Fibroblast of lung (primary cell): ENCODE measurements at regions not wholly inside any gene's neighbourhood (a gene's known extent, or its start where the extent isn't known, plus 50 kb on each side); places are given as distances from the start of the nearest gene placed in this dataset.
A peak's percentile ranks its signal among the peaks of the same experiment; 100 is the strongest.

Source experiments
- DNase-seq, 2 donors: peaks; one replicate each; pipeline versions ENCODE4 v3.0.0 to v3.0.0-alpha.2; 2010; ENCODE audit warnings: low read depth in 2 of 2
- H2AFZ ChIP-seq: 2 replicates; pipeline ENCODE4 v1.5.1; 2012; ENCODE audit warnings: low read length, control low read depth, inconsistent platforms
- H3K27ac ChIP-seq: 2 replicates; pipeline ENCODE4 v1.5.1; 2011; ENCODE audit warnings: low read length, control low read depth; ENCODE audit not compliant: insufficient read depth
- H3K27me3 ChIP-seq: 2 replicates; pipeline ENCODE4 v1.5.1; 2011; ENCODE audit warnings: mild to moderate bottlenecking, low read length; ENCODE audit not compliant: control insufficient read depth, insufficient read depth
- H3K36me3 ChIP-seq: 2 replicates; pipeline ENCODE4 v1.5.1; 2011; ENCODE audit warnings: low read length; ENCODE audit not compliant: control insufficient read depth, insufficient read depth
- H3K4me1 ChIP-seq: 2 replicates; pipeline ENCODE4 v1.5.1; 2011; ENCODE audit warnings: low read length; ENCODE audit not compliant: control insufficient read depth, insufficient read depth; ENCODE audit errors: extremely low read depth
- H3K4me2 ChIP-seq: 2 replicates; pipeline ENCODE4 v1.5.1; 2011; ENCODE audit warnings: low read length, control low read depth; ENCODE audit not compliant: insufficient read depth; ENCODE audit errors: extremely low read depth
- H3K4me3 ChIP-seq, 4 experiments: fragments of 200-600 bp in 1 of 4; sonication (generic) in 1 of 4; replicated peaks in 1 of 4; 2 replicates each; pipeline ENCODE4 v1.5.1; 2011 to 2016; ENCODE audit warnings: low read length in 4 of 4, low read depth in 3 of 4, mild to moderate bottlenecking in 3 of 4, control low read depth in 2 of 4, inconsistent platforms in 1 of 4, mixed read lengths in 1 of 4; ENCODE audit not compliant: insufficient read depth in 1 of 4; ENCODE audit errors: control extremely low read depth in 1 of 4
- H3K79me2 ChIP-seq: 2 replicates; pipeline ENCODE4 v1.5.1; 2012; ENCODE audit warnings: mild to moderate bottlenecking, low read length, inconsistent platforms; ENCODE audit not compliant: control insufficient read depth, insufficient read depth
- H3K9ac ChIP-seq: 2 replicates; pipeline ENCODE4 v1.5.1; 2011; ENCODE audit warnings: mild to moderate bottlenecking, low read length, control low read depth; ENCODE audit not compliant: insufficient read depth
- H3K9me3 ChIP-seq: 2 replicates; pipeline ENCODE4 v1.5.1; 2012; ENCODE audit warnings: low read depth, low read length; ENCODE audit not compliant: control insufficient read depth, insufficient read depth
- H4K20me1 ChIP-seq: 2 replicates; pipeline ENCODE4 v1.5.1; 2011; ENCODE audit warnings: low read length; ENCODE audit not compliant: control insufficient read depth, insufficient read depth; ENCODE audit errors: extremely low read depth
- CTCF ChIP-seq, 2 donors: IDR thresholded peaks in 1 of 2; conservative IDR thresholded peaks in 1 of 2; 1 replicate in 1 of 2; 2 replicates in 1 of 2; pipeline ENCODE4 v1.5.1; 2011 to 2012; ENCODE audit warnings: low read length in 2 of 2, control low read depth in 1 of 2, inconsistent platforms in 1 of 2, low read depth in 1 of 2, mild to moderate bottlenecking in 1 of 2
- EZH2 ChIP-seq: IDR thresholded peaks from 2 replicates; pipeline ENCODE4 v1.5.1; 2012; ENCODE audit warnings: low read length, control low read depth, mild to moderate bottlenecking; ENCODE audit errors: missing control alignments

DNA sequence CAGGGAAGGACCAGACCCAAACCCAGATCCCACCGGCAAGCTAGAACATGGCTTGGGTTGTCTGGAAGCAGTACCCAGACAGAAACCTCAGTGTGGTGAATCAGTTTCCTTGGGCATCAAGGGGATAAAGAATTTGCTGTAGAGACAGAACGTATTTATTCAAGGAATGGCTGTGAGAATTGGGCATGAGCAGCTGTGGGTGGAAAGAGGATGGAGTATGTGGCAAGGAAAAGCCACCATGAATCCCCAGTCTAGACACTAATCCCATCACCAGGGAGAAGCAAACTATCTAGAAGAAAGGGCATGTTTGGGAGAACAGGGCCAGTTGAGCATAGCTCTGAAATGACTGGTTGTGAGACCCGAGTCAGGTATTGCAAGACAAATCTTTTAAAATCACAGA is 109.2 kb downstream of the TOMM20 start:
- Histone ChIP-seq H3K4me1 (peaks cover 3% of the 10 kb centered on the region), H4K20me1 (no peaks in the 10 kb centered on the region), H3K27me3 (no peaks in the 10 kb centered on the region), H3K4me2 (no peak overlapping the region), H2AFZ (no peak overlapping the region), H3K9ac (no peak overlapping the region), H3K9me3 (no peaks in the 10 kb centered on the region), H3K4me3 (no peak overlapping the region), H3K79me2 (no peaks in the 10 kb centered on the region), H3K36me3 (no peaks in the 10 kb centered on the region), H3K27ac (no peak overlapping the region)
- TF ChIP-seq CTCF (conservative IDR thresholded peaks at IDR 0.05 in 1 of 2, IDR thresholded peaks at IDR 0.05 in 1 of 2; ENCODE audit: low read depth in 1 of 2, low read length in 2 of 2) (no peak), EZH2 (no peak)
- peak in 1 of 2 donors; percentile 73 for DNase-seq

DNA sequence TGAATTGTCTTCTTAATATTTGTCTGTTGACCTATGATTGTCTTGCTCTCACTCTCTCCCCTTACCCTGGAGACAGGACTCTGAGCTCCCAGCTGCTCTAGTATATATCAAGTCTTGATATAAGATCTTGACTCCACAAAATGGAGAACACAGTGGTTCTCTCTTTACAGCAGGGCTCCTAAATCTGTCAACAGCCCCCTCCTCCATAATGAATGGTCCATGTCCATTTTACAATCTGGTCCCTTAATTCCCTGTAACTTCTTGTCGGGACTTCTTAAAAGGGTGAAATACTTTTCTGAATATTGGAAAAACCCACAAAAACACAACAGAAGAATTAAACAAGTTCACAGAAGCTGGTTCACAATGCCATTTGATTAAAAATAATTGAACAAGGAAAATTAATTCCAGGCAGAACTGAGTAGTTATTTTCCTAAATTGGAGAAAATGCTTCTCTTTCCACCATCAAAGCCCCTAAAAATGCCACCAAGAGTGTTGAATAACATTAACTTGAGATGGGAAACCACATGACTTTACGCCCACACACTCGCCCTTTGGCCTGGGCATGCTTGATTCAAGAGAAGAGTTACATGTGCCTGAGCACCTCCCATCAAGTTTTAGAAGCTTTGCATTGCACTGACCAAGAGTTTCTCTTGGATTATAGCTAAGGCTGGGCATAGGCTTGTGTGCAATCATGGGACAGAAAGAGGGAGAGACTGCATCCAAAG is 109.8 kb downstream of the TOMM20 start:
- no peak overlapping the region for H3K9ac ChIP-seq
- H3K36me3 ChIP-seq: no peaks in the 10 kb centered on the region
- TF ChIP-seq CTCF (conservative IDR thresholded peaks at IDR 0.05 in 1 of 2, IDR thresholded peaks at IDR 0.05 in 1 of 2; ENCODE audit: low read depth in 1 of 2, low read length in 2 of 2) (no peak), EZH2 (no peak)
- no peaks in the 10 kb centered on the region for H4K20me1 ChIP-seq
- no peak overlapping the region for H3K4me2 ChIP-seq
- no peaks in the 10 kb centered on the region for H3K9me3 ChIP-seq
- H3K79me2 ChIP-seq: no peaks in the 10 kb centered on the region
- H3K4me3 ChIP-seq: no peak overlapping the region
- no peak for DNase-seq
- H3K27me3 ChIP-seq: no peaks in the 10 kb centered on the region
- H2AFZ ChIP-seq: no peak overlapping the region
- peaks cover 3% of the 10 kb centered on the region for H3K4me1 ChIP-seq
- H3K27ac ChIP-seq: peak overlapping the region; percentile 26

- Histone ChIP-seq H3K9me3 (no peaks in the 10 kb centered on the region), H2AFZ (no peak overlapping the region), H3K79me2 (no peaks in the 10 kb centered on the region), H4K20me1 (no peaks in the 10 kb centered on the region), H3K4me1 (peaks cover 3% of the 10 kb centered on the region), H3K9ac (no peak overlapping the region), H3K27me3 (no peaks in the 10 kb centered on the region), H3K27ac (peak overlapping the region; percentile 26), H3K4me2 (no peak overlapping the region), H3K36me3 (no peaks in the 10 kb centered on the region), H3K4me3 (no peak overlapping the region)
- TF ChIP-seq EZH2 (no peak), CTCF (conservative IDR thresholded peaks at IDR 0.05 in 1 of 2, IDR thresholded peaks at IDR 0.05 in 1 of 2; ENCODE audit: low read depth in 1 of 2, low read length in 2 of 2) (no peak)
- DNase-seq: peak; percentile 94 to 99
Observed at GRCh38 chr1:235018161-235018560, 110.5 kb downstream of the TOMM20 start.
